ENCODE measurements at regions not wholly inside any gene's neighbourhood (a gene's known extent, or its start where the extent isn't known, plus 50 kb on each side); places are given as distances from the start of the nearest gene placed in this dataset.
"Not testable (repeated sequence)": the region's sequence is repeated elsewhere in the genome, so short reads cannot be mapped to it uniquely, and the experiment has no call there.

DNA sequence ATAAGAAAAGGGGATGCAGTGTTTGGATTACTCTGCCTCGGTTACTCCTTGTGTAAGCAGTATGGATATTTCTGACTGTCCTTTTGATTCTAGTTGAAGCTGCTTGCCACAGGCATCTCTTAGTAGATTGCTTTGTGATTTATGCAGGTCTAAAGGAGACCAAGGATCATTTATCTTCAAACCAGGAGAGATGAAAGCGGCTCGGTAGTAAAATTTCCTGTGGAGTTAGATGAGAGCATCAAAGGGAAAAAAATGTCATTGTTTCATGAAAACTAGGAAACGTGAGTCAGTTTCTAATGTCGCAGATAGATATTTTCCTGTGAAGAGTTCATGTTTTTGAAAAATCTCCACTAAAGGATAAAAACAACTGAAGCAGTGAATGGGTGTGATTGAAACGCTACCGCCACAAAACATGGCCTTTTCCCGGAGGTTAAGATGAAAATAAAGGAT is 254.0 kb upstream of the TBL1XR1 start:
- Mint-ChIP-seq H3K4me3 (ENCODE audit: unreplicated experiment) (no peak overlapping the region), H3K9me3 (ENCODE audit: unreplicated experiment) (no peaks in the 10 kb centered on the region), H3K36me3 (ENCODE audit: unreplicated experiment) (peaks cover 3% of the 10 kb centered on the region), H3K27me3 (ENCODE audit: unreplicated experiment) (no peaks in the 10 kb centered on the region), H3K27ac (ENCODE audit: unreplicated experiment) (no peak overlapping the region), H3K4me1 (ENCODE audit: unreplicated experiment) (peaks cover 8% of the 10 kb centered on the region)
- TF ChIP-seq, protein P1, sequence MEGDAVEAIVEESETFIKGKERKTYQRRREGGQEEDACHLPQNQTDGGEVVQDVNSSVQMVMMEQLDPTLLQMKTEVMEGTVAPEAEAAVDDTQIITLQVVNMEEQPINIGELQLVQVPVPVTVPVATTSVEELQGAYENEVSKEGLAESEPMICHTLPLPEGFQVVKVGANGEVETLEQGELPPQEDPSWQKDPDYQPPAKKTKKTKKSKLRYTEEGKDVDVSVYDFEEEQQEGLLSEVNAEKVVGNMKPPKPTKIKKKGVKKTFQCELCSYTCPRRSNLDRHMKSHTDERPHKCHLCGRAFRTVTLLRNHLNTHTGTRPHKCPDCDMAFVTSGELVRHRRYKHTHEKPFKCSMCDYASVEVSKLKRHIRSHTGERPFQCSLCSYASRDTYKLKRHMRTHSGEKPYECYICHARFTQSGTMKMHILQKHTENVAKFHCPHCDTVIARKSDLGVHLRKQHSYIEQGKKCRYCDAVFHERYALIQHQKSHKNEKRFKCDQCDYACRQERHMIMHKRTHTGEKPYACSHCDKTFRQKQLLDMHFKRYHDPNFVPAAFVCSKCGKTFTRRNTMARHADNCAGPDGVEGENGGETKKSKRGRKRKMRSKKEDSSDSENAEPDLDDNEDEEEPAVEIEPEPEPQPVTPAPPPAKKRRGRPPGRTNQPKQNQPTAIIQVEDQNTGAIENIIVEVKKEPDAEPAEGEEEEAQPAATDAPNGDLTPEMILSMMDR (IDR thresholded peaks at IDR 0.05): no peak
- no peak for DNase-seq (ENCODE audit: extremely low spot score, unreplicated experiment)

DNA sequence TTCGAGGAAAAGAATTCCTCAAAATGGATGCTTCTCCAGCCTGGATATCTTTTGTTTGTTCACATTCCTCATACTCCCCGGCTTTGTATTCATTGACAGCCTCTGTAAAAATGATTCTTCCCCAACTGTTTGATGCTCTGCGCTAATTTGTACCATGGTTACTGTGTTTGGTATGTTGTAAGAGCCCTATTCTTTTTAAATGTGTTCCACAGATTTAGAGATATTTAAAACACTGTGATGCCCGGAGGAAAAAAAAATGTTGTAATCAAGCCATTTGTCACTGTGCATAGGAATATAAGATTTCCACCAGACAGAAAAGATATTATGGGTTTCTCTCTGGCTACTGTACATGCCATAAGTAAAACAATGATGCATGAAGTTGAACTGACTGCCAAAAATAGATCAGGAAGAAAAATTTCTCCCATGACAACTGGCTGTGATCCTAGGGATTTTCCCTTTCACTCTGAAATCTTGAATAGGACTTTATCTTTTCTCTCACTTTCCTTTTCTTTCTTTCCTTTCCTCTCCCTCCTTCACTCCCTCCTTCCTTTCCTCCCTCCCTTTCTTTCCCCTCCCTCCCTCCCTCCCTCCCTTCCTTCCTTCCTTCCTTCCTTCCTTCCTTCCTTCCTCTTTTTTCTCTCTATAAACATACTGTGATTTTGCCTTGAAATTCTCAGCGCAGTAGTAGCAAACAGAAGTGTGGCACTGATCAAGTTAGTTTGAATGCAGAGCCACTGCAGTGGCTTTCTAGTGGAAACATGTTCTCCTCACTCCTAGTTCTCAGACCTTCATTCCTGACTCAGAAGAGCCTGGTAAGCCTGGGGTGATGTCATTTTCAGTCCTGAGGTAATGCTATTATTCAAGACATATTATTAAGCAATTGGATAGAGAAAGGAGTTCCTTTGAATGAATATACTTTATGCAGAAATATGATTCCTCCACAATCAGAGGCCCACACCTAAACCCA is 254.9 kb upstream of the TBL1XR1 start:
- no peaks in the 10 kb centered on the region for H3K27me3 Mint-ChIP-seq (ENCODE audit: unreplicated experiment)
- DNase-seq (ENCODE audit: extremely low spot score, unreplicated experiment): no peak

DNA sequence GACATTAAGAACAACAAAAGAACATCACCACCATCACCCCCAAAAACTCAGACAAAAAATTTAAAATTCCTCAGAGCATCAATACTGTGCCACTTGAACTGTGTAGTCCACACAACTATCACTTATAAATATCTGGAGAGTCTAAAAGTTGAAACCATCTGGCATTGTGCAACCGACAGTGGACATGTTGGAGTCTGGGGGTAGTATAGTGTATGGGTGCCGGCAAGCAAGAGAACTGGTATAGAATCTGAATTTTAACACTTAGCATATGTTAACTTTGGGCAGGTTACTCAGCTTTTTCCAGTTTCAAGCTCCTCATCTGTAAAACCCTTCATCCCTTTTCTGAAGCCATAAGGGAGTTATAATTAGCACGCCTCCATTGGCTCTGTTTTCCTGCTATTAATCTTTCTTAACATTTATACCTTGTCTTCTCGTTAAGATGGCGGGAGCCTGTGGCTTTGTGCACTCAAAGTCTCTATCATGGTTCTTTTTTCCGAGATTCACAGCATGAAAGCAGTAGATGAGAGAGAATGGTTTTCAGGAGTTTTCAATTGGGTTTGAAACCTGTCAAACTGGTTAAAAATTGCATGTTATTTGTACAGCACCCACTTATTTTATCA is 255.7 kb upstream of the TBL1XR1 start:
- Mint-ChIP-seq H3K36me3 (ENCODE audit: unreplicated experiment) (peaks cover 3% of the 10 kb centered on the region), H3K27me3 (ENCODE audit: unreplicated experiment) (no peaks in the 10 kb centered on the region), H3K4me1 (ENCODE audit: unreplicated experiment) (peaks cover 8% of the 10 kb centered on the region), H3K9me3 (ENCODE audit: unreplicated experiment) (no peaks in the 10 kb centered on the region), H3K27ac (ENCODE audit: unreplicated experiment) (no peak overlapping the region), H3K4me3 (ENCODE audit: unreplicated experiment) (no peak overlapping the region)
- no peak for DNase-seq (ENCODE audit: extremely low spot score, unreplicated experiment)
- TF ChIP-seq, protein P1 (IDR thresholded peaks at IDR 0.05): no peak

More for the DNA sequence above, 254.9 kb upstream of the TBL1XR1 start:
- no peaks in the 10 kb centered on the region for H3K9me3 Mint-ChIP-seq (ENCODE audit: unreplicated experiment)
- peaks cover 3% of the 10 kb centered on the region for H3K36me3 Mint-ChIP-seq (ENCODE audit: unreplicated experiment)
- peaks cover 8% of the 10 kb centered on the region for H3K4me1 Mint-ChIP-seq (ENCODE audit: unreplicated experiment)
- TF ChIP-seq, protein P1 (IDR thresholded peaks at IDR 0.05): no peak
- H3K4me3 Mint-ChIP-seq (ENCODE audit: unreplicated experiment): no peak overlapping the region
- H3K27ac Mint-ChIP-seq (ENCODE audit: unreplicated experiment): no peak overlapping the region

DNA sequence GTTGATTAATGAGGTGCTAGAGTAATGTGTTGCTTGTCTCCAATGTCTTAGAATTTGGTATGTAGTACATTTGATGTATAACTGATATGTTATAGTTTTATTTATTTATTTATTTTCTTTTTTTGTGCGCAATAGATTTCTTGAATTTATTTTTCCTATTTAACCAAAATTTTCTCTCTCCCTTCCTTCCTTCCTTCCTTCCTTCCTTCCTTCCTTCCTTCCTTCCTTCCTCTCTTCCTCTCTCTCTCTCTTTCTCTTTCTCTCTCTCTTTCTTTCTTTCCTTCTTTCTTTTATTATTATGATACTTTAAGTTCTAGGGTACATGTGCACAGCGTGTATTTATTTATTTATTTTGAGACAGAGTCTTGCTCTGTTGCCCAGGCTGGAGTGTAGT is 256.2 kb upstream of the TBL1XR1 start:
- no peak overlapping the region for H3K4me3 Mint-ChIP-seq (ENCODE audit: unreplicated experiment)
- DNase-seq (ENCODE audit: extremely low spot score, unreplicated experiment): no peak
- H3K27me3 Mint-ChIP-seq (ENCODE audit: unreplicated experiment): no peaks in the 10 kb centered on the region
- TF ChIP-seq, protein P1 (IDR thresholded peaks at IDR 0.05): no peak
- H3K4me1 Mint-ChIP-seq (ENCODE audit: unreplicated experiment): peaks cover 8% of the 10 kb centered on the region
- peaks cover 3% of the 10 kb centered on the region for H3K36me3 Mint-ChIP-seq (ENCODE audit: unreplicated experiment)
- H3K9me3 Mint-ChIP-seq (ENCODE audit: unreplicated experiment): no peaks in the 10 kb centered on the region
- peak overlapping the region; percentile 50 for H3K27ac Mint-ChIP-seq (ENCODE audit: unreplicated experiment)

DNA sequence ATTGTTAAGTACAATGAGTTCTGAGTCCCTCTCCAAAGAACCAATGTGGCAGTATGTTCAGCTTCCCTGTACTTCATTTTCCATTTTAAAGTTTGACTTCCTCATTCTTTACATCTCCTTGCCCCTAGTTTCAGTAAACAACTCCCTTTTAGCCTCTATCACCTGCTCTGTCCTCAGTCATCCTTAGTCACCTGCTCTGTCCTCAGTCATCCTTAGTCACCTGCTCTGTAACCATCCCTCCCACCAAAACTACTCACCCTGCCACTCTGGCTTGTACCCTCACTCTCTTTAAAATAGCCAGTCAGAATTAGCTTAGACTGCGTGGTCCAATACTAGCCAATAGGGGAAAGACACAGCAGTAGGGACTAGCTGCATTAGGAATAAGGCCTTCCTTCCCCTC is 259.9 kb upstream of the TBL1XR1 start:
- H3K4me1 Mint-ChIP-seq (ENCODE audit: unreplicated experiment); H3K27ac Mint-ChIP-seq (ENCODE audit: unreplicated experiment); H3K9me3 Mint-ChIP-seq (ENCODE audit: unreplicated experiment); H3K4me3 Mint-ChIP-seq (ENCODE audit: unreplicated experiment); H3K27me3 Mint-ChIP-seq (ENCODE audit: unreplicated experiment); H3K36me3 Mint-ChIP-seq (ENCODE audit: unreplicated experiment); DNase-seq (ENCODE audit: extremely low spot score, unreplicated experiment): not testable (repeated sequence)
